HG02571 (cell line): ENCODE measurements at regions not wholly inside any gene's neighbourhood (a gene's known extent, or its start where the extent isn't known, plus 50 kb on each side); places are given as distances from the start of the nearest gene placed in this dataset.

Experiments used
- ATAC-seq: cut with Tn5 transposase; IDR thresholded peaks from one replicate; pipeline ENCODE4 v1.9.1; 2021; ENCODE audit warnings: mild to moderate bottlenecking, moderate library complexity; ENCODE audit not compliant: unreplicated experiment

- no peak for ATAC-seq
Observed at GRCh38 chr15:95353512-95353911, 977.0 kb upstream of the NR2F2 start.

- ATAC-seq: no peak
Observed at GRCh38 chr15:95359966-95360365, 970.5 kb upstream of the NR2F2 start.

DNA sequence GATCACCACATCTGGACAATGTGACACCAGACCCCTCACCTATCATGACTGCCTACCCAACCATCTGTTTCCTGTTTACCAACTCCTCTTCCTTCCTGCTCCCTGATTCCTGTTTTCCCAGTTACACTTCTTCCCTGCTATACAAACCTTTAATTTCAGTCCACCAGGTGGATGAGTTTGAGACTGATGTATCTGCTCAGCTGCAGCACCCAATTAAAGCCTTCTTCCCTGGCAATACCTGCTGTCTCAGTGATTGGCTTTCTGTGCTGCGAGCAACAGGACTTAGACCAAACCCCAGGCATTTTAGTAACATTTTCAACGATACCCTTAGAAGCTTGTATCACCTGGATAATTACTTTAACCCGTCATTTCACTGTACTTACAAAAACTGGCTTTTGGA, 968.2 kb upstream of the NR2F2 start:
- no peak for ATAC-seq

GRCh38 chr15:95363646-95364045, 966.9 kb upstream of the NR2F2 start:
- ATAC-seq: no peak

GRCh38 chr15:95365511-95366107, 964.9 kb upstream of the NR2F2 start:
- no peak for ATAC-seq

DNA sequence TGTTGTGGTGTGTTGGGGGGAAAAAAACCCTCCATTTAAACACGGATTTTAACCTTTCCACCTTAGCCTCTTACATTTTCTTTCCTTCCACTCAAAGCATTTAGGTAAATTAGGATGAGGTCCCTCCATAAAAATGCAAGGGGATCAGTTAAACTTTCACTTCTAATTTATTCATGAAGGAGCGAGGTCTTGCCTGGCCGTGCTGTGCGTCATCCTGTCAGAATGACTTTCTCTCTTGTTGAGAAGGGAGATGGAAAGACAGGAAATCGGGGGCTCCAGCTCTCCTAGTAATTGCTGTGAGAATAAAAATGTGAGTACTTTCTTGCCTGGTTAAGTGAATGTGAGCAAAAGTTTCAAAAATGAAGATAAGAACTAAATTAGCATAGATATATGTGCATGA, 962.3 kb upstream of the NR2F2 start:
- no peak for ATAC-seq

- ATAC-seq: no peak
Observed at GRCh38 chr15:95368755-95369601, 961.5 kb upstream of the NR2F2 start.

GRCh38 chr15:95370291-95370690, 960.2 kb upstream of the NR2F2 start:
- no peak for ATAC-seq

DNA sequence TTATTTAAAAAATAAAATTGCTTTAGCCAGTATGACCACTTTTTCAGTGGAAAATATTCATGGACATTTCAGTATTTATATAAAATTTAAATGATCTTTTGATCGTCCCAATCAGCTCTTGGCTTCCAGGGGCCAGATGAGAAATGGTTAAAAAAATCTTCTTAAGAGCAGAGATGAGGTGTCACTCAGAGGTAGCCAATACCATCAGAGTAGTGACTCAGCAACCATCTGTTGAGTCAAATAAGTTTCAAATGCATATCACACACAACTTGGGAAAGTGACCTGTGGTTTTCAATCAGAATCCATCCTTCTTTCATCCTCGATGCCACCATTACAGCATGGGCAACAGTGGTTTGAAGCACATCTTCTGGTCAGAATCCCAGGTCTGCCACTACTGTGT, 958.8 kb upstream of the NR2F2 start:
- no peak for ATAC-seq

- ATAC-seq: no peak
Observed at GRCh38 chr15:95375281-95375680, 955.2 kb upstream of the NR2F2 start.

- ATAC-seq: no peak
Observed at GRCh38 chr15:95377258-95377852, 953.1 kb upstream of the NR2F2 start.

GRCh38 chr15:95394186-95395067, 936.1 kb upstream of the NR2F2 start:
- ATAC-seq: no peak

GRCh38 chr15:95400428-95400827, 930.1 kb upstream of the NR2F2 start:
- ATAC-seq: no peak

DNA sequence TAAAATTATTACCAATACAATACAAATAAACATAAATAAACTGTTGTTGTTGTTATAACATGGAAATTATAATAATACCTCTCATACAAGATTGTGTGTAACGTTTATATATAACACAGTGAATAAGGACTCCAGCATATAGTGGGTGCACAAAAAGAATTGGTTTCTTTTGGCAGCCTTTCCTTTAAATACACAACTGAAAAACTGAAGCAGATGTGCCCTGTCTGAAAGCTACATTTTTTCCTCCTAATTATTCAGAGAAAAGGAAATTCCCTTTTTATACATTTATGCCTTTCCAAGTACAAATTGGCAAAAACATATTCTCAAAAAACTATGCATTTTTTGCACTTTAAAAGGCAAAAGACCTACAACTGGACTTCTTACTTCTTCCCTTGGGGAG, 928.9 kb upstream of the NR2F2 start:
- no peak for ATAC-seq

DNA sequence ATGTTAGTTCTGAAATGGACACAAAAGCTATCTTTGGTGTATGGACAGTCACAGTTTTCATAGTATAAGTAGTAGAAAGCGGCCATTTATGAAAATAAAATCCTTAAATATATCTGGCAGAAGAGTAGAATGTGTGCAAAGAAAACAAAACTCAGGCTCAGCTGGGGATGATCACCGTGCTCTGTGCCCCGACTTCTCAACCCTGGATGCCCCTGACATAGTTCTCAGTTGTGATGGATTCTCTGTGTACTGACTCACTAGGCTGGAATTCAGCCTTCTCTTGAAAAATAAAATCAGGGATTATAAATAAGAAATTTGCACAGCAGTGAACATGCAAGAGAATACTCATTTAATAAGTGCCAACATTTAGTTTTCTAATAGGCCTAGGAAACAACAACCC, 925.1 kb upstream of the NR2F2 start:
- ATAC-seq: no peak

- ATAC-seq: no peak
Observed at GRCh38 chr15:95407534-95407933, 923.0 kb upstream of the NR2F2 start.

GRCh38 chr15:95409211-95409610, 921.3 kb upstream of the NR2F2 start:
- ATAC-seq: no peak

DNA sequence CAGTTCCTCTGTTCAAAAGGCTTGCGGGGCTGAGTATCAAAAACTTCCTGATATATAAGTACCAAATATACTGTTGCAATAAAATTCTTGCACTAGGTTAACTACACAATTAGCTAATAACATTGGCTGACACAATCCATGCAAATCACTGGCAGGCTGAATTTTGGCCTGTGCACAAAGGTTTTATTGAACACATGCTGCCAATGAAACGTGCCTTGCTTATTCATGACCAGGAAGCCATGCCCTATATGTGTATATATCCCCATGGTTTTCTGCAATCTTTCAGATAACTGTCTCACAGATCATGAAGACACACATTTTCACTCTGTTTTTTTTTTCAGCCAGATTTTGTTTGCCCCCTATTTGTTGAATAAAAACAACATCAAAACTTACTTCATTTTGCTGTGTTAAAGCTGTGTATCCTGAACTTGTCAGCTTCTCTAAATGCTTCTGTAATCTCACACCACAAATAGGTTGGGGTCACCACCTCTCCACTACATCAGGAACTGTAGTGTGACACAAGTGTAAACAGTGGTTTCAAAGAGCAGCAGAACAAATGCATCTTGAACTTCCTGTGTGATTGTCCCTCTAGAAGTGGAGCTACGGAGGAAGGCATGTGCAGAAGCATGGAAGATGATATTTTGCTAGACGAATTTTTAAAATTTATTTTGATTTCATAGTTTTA, 920.7 kb upstream of the NR2F2 start:
- no peak for ATAC-seq

DNA sequence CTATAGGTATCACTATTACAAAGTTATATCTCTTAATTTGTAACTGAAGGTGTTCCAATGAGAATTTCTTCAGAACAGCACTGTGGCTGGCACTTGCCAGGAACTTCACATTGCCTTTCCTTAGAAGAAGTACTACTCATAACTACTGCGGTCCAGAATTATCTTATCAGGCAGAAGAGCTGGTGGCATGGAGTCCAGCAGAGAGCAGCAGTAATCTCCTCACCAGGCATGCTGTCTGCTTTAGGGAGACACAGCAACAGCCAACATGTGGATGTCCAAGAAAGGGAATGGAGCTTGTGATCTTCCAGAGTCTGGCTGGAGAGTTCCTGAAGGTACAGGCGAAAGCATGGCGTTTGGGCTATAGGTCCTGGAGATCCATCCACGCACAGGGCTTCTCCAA, 919.7 kb upstream of the NR2F2 start:
- no peak for ATAC-seq

DNA sequence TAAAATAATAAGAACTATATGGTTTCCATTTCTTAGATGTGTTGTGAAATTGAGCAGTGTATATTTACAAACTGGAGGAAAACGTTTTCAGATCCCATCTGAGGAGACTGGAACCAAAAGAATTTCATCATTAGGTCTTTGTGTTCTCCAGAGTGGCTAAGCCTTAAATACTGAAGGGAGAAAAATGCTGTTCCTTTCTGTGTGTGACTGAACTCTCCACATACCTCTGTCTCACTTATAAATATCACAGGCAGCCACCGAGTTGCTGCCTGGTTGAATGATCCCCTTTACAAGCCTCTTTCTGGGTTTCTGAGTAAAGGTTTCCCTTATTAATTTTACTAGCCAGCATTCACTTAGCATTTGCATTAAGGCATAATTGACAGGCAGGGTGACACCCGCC, 913.9 kb upstream of the NR2F2 start:
- ATAC-seq: no peak

DNA sequence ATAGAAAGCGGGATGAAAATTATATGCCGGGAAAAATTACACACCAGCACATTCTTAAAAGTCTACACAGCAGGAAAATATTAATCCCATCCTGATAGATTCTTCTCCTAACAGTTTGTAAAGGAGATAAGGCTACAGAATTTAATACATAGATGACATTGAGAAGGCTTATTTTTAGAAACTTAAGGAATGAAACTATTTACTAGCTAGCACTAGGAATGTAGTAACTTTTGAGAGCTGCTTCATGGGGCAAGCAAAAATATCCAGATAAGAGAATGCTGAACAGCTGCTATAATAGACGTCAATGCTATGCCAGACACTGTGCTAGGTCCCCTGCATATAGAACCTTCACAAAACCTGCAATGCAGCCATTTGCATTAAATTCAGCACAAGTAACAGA, 912.7 kb upstream of the NR2F2 start:
- no peak for ATAC-seq
